ENCODE measurements at regions not wholly inside any gene's neighbourhood (a gene's known extent, or its start where the extent isn't known, plus 50 kb on each side); places are given as distances from the start of the nearest gene placed in this dataset.

GRCh38 chr10:125557801-125558505 is 125.0 kb downstream of the TEX36 start:
- Histone ChIP-seq H3K36me3 (ENCODE audit: control insufficient read depth in 1 of 2, insufficient read depth in 2 of 2, low read length in 2 of 2) (no peaks in the 10 kb centered on the region), H4K20me1 (ENCODE audit: insufficient read depth) (no peaks in the 10 kb centered on the region), H3K9ac (ENCODE audit: low read length) (no peak overlapping the region), H3K9me2 (ENCODE audit: insufficient read depth) (no peaks in the 10 kb centered on the region), H3K79me2 (ENCODE audit: insufficient read depth, low read length) (no peaks in the 10 kb centered on the region), H2AFZ (ENCODE audit: low read depth, low read length, poor library complexity, severe bottlenecking) (no peak overlapping the region), H3K4me1 (ENCODE audit: control insufficient read depth in 1 of 2, insufficient read depth in 2 of 2, low read length in 2 of 2) (no peaks in the 10 kb centered on the region), H3K27me3 (ENCODE audit: insufficient read depth, low read length) (peaks cover 60% of the 10 kb centered on the region), H3K9me3 (ENCODE audit: control insufficient read depth in 1 of 2, insufficient read depth in 1 of 2, low read depth in 1 of 2, low read length in 2 of 2) (no peaks in the 10 kb centered on the region), H3K4me3 (replicated peaks in 1 of 2; ENCODE audit: low read depth in 1 of 2, low read length in 2 of 2) (no peak overlapping the region), H3K4me2 (ENCODE audit: low read length) (no peak overlapping the region), H3K27ac (ENCODE audit: low read depth, low read length) (no peak overlapping the region)
- POLR2A ChIA-PET: no interaction called here
- CTCF ChIA-PET: no interaction called here
- RAD21 ChIA-PET (ENCODE audit: low non-redundant PET in 1 of 2, low total read pairs in 2 of 2, uncharacterized antibody in 2 of 2, unreplicated experiment in 2 of 2): no interaction called here
- intact Hi-C loops (cut with micrococcal nuclease): no loop called here
- DNase-seq (ENCODE audit: low read depth, low spot score) (no peak), ATAC-seq (no peak)
- TF ChIP-seq SRF (IDR thresholded peaks at IDR 0.05; ENCODE audit: low read depth) (no peak), EZH2 (IDR thresholded peaks at IDR 0.05) (no peak), CEBPB (IDR thresholded peaks at IDR 0.05; ENCODE audit: low read depth) (no peak), TCF7L2 (IDR thresholded peaks at IDR 0.05; ENCODE audit: borderline replicate concordance, extremely low read depth, insufficient read depth, insufficient read length) (no peak), SP1 (IDR thresholded peaks at IDR 0.05; ENCODE audit: low read depth) (no peak), ELF1 (IDR thresholded peaks at IDR 0.05; ENCODE audit: borderline replicate concordance, low read depth) (no peak), ATF3 (IDR thresholded peaks at IDR 0.05) (no peak)
- no TSS peak for BruUV-seq (replicated peaks)

- CTCF ChIA-PET: no interaction called here
- no peak overlapping the region for H2AFZ ChIP-seq (ENCODE audit: low read depth, low read length, poor library complexity, severe bottlenecking)
- no peaks in the 10 kb centered on the region for H3K79me2 ChIP-seq (ENCODE audit: insufficient read depth, low read length)
- H3K4me1 ChIP-seq (ENCODE audit: control insufficient read depth in 1 of 2, insufficient read depth in 2 of 2, low read length in 2 of 2): no peaks in the 10 kb centered on the region
- no peak for DNase-seq (ENCODE audit: low read depth, low spot score)
- no peak overlapping the region for H3K4me2 ChIP-seq (ENCODE audit: low read length)
- H3K27ac ChIP-seq (ENCODE audit: low read depth, low read length): no peak overlapping the region
- H3K4me3 ChIP-seq (replicated peaks in 1 of 2; ENCODE audit: low read depth in 1 of 2, low read length in 2 of 2): no peak overlapping the region
- H3K9me3 ChIP-seq (ENCODE audit: control insufficient read depth in 1 of 2, insufficient read depth in 1 of 2, low read depth in 1 of 2, low read length in 2 of 2): no peaks in the 10 kb centered on the region
- intact Hi-C loops (cut with micrococcal nuclease): no loop called here
- peaks cover 66% of the 10 kb centered on the region for H3K27me3 ChIP-seq (ENCODE audit: insufficient read depth, low read length)
- H4K20me1 ChIP-seq (ENCODE audit: insufficient read depth): no peaks in the 10 kb centered on the region
- no TSS peak for BruUV-seq (replicated peaks)
- no peaks in the 10 kb centered on the region for H3K36me3 ChIP-seq (ENCODE audit: control insufficient read depth in 1 of 2, insufficient read depth in 2 of 2, low read length in 2 of 2)
- no peak overlapping the region for H3K9ac ChIP-seq (ENCODE audit: low read length)
- POLR2A ChIA-PET: no interaction called here
- no peak for ATAC-seq
- RAD21 ChIA-PET (ENCODE audit: low non-redundant PET in 1 of 2, low total read pairs in 2 of 2, uncharacterized antibody in 2 of 2, unreplicated experiment in 2 of 2): no interaction called here
- H3K9me2 ChIP-seq (ENCODE audit: insufficient read depth): no peaks in the 10 kb centered on the region
- no peak for TF ChIP-seq ELF1 (IDR thresholded peaks at IDR 0.05; ENCODE audit: borderline replicate concordance, low read depth)
- TF ChIP-seq REST (IDR thresholded peaks at IDR 0.05; ENCODE audit: low read depth): no peak
- TF ChIP-seq CEBPB (IDR thresholded peaks at IDR 0.05; ENCODE audit: low read depth): no peak
- TF ChIP-seq EZH2 (IDR thresholded peaks at IDR 0.05): no peak; the same call in 1 of the 2 replicates
- TF ChIP-seq TCF7L2 (IDR thresholded peaks at IDR 0.05; ENCODE audit: borderline replicate concordance, extremely low read depth, insufficient read depth, insufficient read length): no peak
- no peak for TF ChIP-seq ZNF274 (IDR thresholded peaks at IDR 0.05; ENCODE audit: low read depth, low read length)
- no peak for TF ChIP-seq JUND (IDR thresholded peaks at IDR 0.05)
- no peak for TF ChIP-seq FOSL1 (IDR thresholded peaks at IDR 0.05; ENCODE audit: low read depth)
- TF ChIP-seq EGR1 (IDR thresholded peaks at IDR 0.05; ENCODE audit: low read depth): no peak
- no peak for TF ChIP-seq SRF (IDR thresholded peaks at IDR 0.05; ENCODE audit: low read depth)
- no peak for TF ChIP-seq CTCF (IDR thresholded peaks at IDR 0.05 in 2 of 3, conservative IDR thresholded peaks at IDR 0.05 in 1 of 3; ENCODE audit: borderline replicate concordance in 1 of 3, insufficient read depth in 1 of 3, low read depth in 2 of 3, low read length in 2 of 3)
Measured at GRCh38 chr10:125557311-125557710, 125.7 kb downstream of the TEX36 start.

Data from HCT116 (cell line).